ENCODE measurements at regions not wholly inside any gene's neighbourhood (a gene's known extent, or its start where the extent isn't known, plus 50 kb on each side); places are given as distances from the start of the nearest gene placed in this dataset.

DNA sequence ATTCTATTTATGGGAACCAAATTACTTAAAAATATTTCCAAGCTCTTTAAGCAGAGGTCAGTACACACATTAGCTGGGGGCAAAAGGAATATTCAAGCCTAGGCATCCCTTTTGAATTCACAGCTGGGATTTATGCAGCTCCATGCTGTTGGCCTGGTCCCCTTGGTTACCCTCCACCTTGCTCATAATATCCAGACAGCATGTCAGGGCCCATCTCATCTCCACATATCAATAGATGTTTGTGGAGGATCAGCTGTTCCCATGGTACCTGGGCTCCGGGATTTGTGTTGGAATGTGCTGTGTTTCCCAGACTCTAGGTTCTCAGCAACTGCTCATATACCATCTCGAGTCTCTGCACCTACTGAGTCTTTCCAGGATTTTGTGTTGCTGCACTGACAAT lies 534.8 kb downstream of the BMP2 start:
- H2AFZ ChIP-seq (ENCODE audit: low read length), result no peak overlapping the region
- no peaks in the 10 kb centered on the region for H4K20me1 ChIP-seq (ENCODE audit: insufficient read depth, low read length, poor library complexity, severe bottlenecking)
- H3K27me3 ChIP-seq (ENCODE audit: insufficient read depth, low read length, poor library complexity, severe bottlenecking), result no peaks in the 10 kb centered on the region
- no peak overlapping the region for H3K4me2 ChIP-seq (ENCODE audit: low read depth, low read length, poor library complexity, severe bottlenecking)
- H3K9ac ChIP-seq (ENCODE audit: low read depth, low read length, poor library complexity, severe bottlenecking), result no peak overlapping the region
- no peaks in the 10 kb centered on the region for H3K9me2 ChIP-seq (replicated peaks; ENCODE audit: low read depth, low read length)
- no peaks in the 10 kb centered on the region for H3K9me3 ChIP-seq (ENCODE audit: insufficient read depth, low read depth, low read length)
- no peaks in the 10 kb centered on the region for H3K4me1 ChIP-seq (ENCODE audit: insufficient read depth, low read length, poor library complexity, severe bottlenecking)
- TF ChIP-seq, protein P1, sequence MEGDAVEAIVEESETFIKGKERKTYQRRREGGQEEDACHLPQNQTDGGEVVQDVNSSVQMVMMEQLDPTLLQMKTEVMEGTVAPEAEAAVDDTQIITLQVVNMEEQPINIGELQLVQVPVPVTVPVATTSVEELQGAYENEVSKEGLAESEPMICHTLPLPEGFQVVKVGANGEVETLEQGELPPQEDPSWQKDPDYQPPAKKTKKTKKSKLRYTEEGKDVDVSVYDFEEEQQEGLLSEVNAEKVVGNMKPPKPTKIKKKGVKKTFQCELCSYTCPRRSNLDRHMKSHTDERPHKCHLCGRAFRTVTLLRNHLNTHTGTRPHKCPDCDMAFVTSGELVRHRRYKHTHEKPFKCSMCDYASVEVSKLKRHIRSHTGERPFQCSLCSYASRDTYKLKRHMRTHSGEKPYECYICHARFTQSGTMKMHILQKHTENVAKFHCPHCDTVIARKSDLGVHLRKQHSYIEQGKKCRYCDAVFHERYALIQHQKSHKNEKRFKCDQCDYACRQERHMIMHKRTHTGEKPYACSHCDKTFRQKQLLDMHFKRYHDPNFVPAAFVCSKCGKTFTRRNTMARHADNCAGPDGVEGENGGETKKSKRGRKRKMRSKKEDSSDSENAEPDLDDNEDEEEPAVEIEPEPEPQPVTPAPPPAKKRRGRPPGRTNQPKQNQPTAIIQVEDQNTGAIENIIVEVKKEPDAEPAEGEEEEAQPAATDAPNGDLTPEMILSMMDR (conservative IDR thresholded peaks at IDR 0.05; ENCODE audit: low read length), result no peak
- TF ChIP-seq EZH2phosphoT487 (IDR thresholded peaks at IDR 0.05; ENCODE audit: borderline replicate concordance), result no peak
- H3F3A ChIP-seq (ENCODE audit: low read depth), result no peaks in the 10 kb centered on the region
- H3K36me3 ChIP-seq (ENCODE audit: insufficient read depth, low read length), result no peaks in the 10 kb centered on the region
- H3K79me2 ChIP-seq (ENCODE audit: insufficient read depth, low read length), result no peaks in the 10 kb centered on the region
- no peak overlapping the region for H3K4me3 ChIP-seq (ENCODE audit: low read length, poor library complexity, severe bottlenecking)

DNA sequence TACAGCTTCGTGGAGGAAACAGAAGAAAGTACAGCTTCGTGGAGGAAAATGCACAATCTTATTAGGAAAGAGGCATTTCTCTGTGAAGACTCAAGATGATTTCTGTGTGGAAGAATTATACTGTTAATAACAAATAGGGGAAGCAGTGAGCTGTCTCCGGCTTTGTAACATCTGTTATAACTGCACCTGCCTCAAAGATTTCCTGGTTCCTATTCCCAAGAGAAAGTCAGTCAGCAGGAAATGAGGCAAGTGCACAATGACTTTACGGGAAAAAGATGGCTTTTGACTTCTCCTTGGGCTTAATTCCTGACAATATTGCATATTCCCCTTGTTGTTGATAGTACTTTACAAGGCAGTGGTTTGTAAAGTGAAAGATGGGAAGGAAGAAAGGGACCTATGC lies 538.5 kb downstream of the BMP2 start:
- no peaks in the 10 kb centered on the region for H3K4me1 ChIP-seq (ENCODE audit: insufficient read depth, low read length, poor library complexity, severe bottlenecking)
- H4K20me1 ChIP-seq (ENCODE audit: insufficient read depth, low read length, poor library complexity, severe bottlenecking), result no peaks in the 10 kb centered on the region
- no peaks in the 10 kb centered on the region for H3F3A ChIP-seq (ENCODE audit: low read depth)
- H3K9me3 ChIP-seq (ENCODE audit: insufficient read depth, low read depth, low read length), result no peaks in the 10 kb centered on the region
- H3K79me2 ChIP-seq (ENCODE audit: insufficient read depth, low read length), result no peaks in the 10 kb centered on the region
- no peak overlapping the region for H3K4me3 ChIP-seq (ENCODE audit: low read length, poor library complexity, severe bottlenecking)
- no peak overlapping the region for H2AFZ ChIP-seq (ENCODE audit: low read length)
- no peaks in the 10 kb centered on the region for H3K9me2 ChIP-seq (replicated peaks; ENCODE audit: low read depth, low read length)
- no peak for TF ChIP-seq EZH2phosphoT487 (IDR thresholded peaks at IDR 0.05; ENCODE audit: borderline replicate concordance)
- TF ChIP-seq, protein P1 (conservative IDR thresholded peaks at IDR 0.05; ENCODE audit: low read length), result no peak
- no peak overlapping the region for H3K9ac ChIP-seq (ENCODE audit: low read depth, low read length, poor library complexity, severe bottlenecking)
- no peaks in the 10 kb centered on the region for H3K36me3 ChIP-seq (ENCODE audit: insufficient read depth, low read length)
- H3K4me2 ChIP-seq (ENCODE audit: low read depth, low read length, poor library complexity, severe bottlenecking), result no peak overlapping the region
- no peaks in the 10 kb centered on the region for H3K27me3 ChIP-seq (ENCODE audit: insufficient read depth, low read length, poor library complexity, severe bottlenecking)

DNA sequence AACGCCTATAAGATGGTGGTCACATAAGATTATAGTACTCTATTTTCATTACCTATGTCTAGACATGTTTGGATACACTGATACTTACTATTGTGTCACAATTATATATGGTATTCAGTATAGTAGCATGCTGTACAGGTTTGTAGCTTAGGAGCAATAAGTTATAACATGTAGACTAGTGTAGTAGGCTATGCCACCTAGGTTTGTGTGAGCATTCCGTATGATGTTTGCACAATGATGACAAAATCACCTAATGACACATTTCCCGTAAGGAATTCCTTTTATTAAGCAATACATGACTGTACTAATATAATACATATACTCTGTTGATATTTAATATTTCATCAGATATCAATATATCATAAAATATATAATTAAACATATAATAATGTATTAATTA lies 540.7 kb downstream of the BMP2 start:
- Histone ChIP-seq H3K27me3 (ENCODE audit: insufficient read depth, low read length, poor library complexity, severe bottlenecking) (no peaks in the 10 kb centered on the region), H3K9ac (ENCODE audit: low read depth, low read length, poor library complexity, severe bottlenecking) (no peak overlapping the region), H3K79me2 (ENCODE audit: insufficient read depth, low read length) (no peaks in the 10 kb centered on the region), H3K36me3 (ENCODE audit: insufficient read depth, low read length) (no peaks in the 10 kb centered on the region), H3K4me1 (ENCODE audit: insufficient read depth, low read length, poor library complexity, severe bottlenecking) (no peaks in the 10 kb centered on the region), H3K9me3 (ENCODE audit: insufficient read depth, low read depth, low read length) (no peaks in the 10 kb centered on the region), H3K4me2 (ENCODE audit: low read depth, low read length, poor library complexity, severe bottlenecking) (no peak overlapping the region), H4K20me1 (ENCODE audit: insufficient read depth, low read length, poor library complexity, severe bottlenecking) (no peaks in the 10 kb centered on the region), H2AFZ (ENCODE audit: low read length) (no peak overlapping the region), H3F3A (ENCODE audit: low read depth) (no peaks in the 10 kb centered on the region), H3K4me3 (ENCODE audit: low read length, poor library complexity, severe bottlenecking) (no peak overlapping the region), H3K9me2 (replicated peaks; ENCODE audit: low read depth, low read length) (no peaks in the 10 kb centered on the region)
- TF ChIP-seq EZH2phosphoT487 (IDR thresholded peaks at IDR 0.05; ENCODE audit: borderline replicate concordance), result no peak
- TF ChIP-seq, protein P1 (conservative IDR thresholded peaks at IDR 0.05; ENCODE audit: low read length), result no peak
